Trophoblast cell (in vitro differentiated cells and primary cell): ENCODE measurements at regions not wholly inside any gene's neighbourhood (a gene's known extent, or its start where the extent isn't known, plus 50 kb on each side); places are given as distances from the start of the nearest gene placed in this dataset.

Experiments used
- DNase-seq, 2 donors: peaks; one replicate each; pipeline ENCODE4 v3.0.0-alpha.2; 2016
- H2AFZ ChIP-seq: 2 replicates; pipeline ENCODE4 v1.6.1; 2013; ENCODE audit warnings: low read length, moderate library complexity, mild to moderate bottlenecking; ENCODE audit not compliant: insufficient read depth, poor library complexity
- H2AK5ac ChIP-seq: 2 replicates; pipeline ENCODE4 v1.6.1; 2013; ENCODE audit warnings: mild to moderate bottlenecking, low read length
- H2BK120ac ChIP-seq: 2 replicates; pipeline ENCODE4 v1.6.1; 2013; ENCODE audit warnings: low read length, mild to moderate bottlenecking, moderate library complexity; ENCODE audit not compliant: insufficient read depth, poor library complexity
- H2BK12ac ChIP-seq: 2 replicates; pipeline ENCODE4 v1.6.1; 2013; ENCODE audit warnings: mild to moderate bottlenecking, low read length, moderate library complexity
- H2BK5ac ChIP-seq: 2 replicates; pipeline ENCODE4 v1.6.1; 2013; ENCODE audit warnings: low read length, low read depth, moderate library complexity, mild to moderate bottlenecking; ENCODE audit not compliant: poor library complexity
- H3K14ac ChIP-seq: 2 replicates; pipeline ENCODE4 v1.6.1; 2013; ENCODE audit warnings: mild to moderate bottlenecking, low read length
- H3K18ac ChIP-seq: 2 replicates; pipeline ENCODE4 v1.6.1; 2013; ENCODE audit warnings: mild to moderate bottlenecking, low read length
- H3K23ac ChIP-seq: 2 replicates; pipeline ENCODE4 v1.6.1; 2013; ENCODE audit warnings: low read length
- H3K27ac ChIP-seq: 2 replicates; pipeline ENCODE4 v1.5.1; 2013; ENCODE audit warnings: low read depth, mild to moderate bottlenecking, inconsistent platforms, low read length, moderate library complexity
- H3K27me3 ChIP-seq: 2 replicates; pipeline ENCODE4 v1.6.1; 2013; ENCODE audit warnings: inconsistent platforms, mild to moderate bottlenecking, low read length, moderate library complexity; ENCODE audit not compliant: insufficient read depth
- H3K36me3 ChIP-seq, 2 experiments: 1 replicate in 1 of 2; 2 replicates in 1 of 2; pipeline ENCODE4 v1.6.1; 2013; ENCODE audit warnings: low read length in 2 of 2, mild to moderate bottlenecking in 2 of 2, moderate library complexity in 1 of 2; ENCODE audit not compliant: insufficient read depth in 2 of 2, control insufficient read depth in 1 of 2
- H3K4ac ChIP-seq: 2 replicates; pipeline ENCODE4 v1.6.1; 2013; ENCODE audit warnings: low read depth, mild to moderate bottlenecking, low read length, moderate library complexity
- H3K4me1 ChIP-seq, 2 experiments: 1 replicate in 1 of 2; 2 replicates in 1 of 2; pipeline ENCODE4 v1.6.1; 2013; ENCODE audit warnings: low read length in 2 of 2, mild to moderate bottlenecking in 2 of 2, moderate library complexity in 1 of 2; ENCODE audit not compliant: insufficient read depth in 2 of 2, control insufficient read depth in 1 of 2
- H3K4me2 ChIP-seq: 2 replicates; pipeline ENCODE4 v1.6.1; 2013; ENCODE audit warnings: inconsistent platforms, mild to moderate bottlenecking, low read length, moderate library complexity
- H3K4me3 ChIP-seq: 2 replicates; pipeline ENCODE4 v1.5.1; 2013; ENCODE audit warnings: mild to moderate bottlenecking, low read depth, low read length, inconsistent platforms
- H3K79me1 ChIP-seq: one replicate; pipeline ENCODE4 v1.6.1; 2013; ENCODE audit warnings: low read length
- H3K79me2 ChIP-seq: 2 replicates; pipeline ENCODE4 v1.6.1; 2013; ENCODE audit warnings: low read length, mild to moderate bottlenecking; ENCODE audit not compliant: control insufficient read depth, insufficient read depth, poor library complexity
- H3K9ac ChIP-seq: 2 replicates; pipeline ENCODE4 v1.6.1; 2013; ENCODE audit warnings: mild to moderate bottlenecking, low read length
- H3K9me3 ChIP-seq: 2 replicates; pipeline ENCODE4 v1.6.1; 2013; ENCODE audit warnings: low read depth, mild to moderate bottlenecking, control low read depth, inconsistent platforms, low read length; ENCODE audit not compliant: insufficient read depth
- H4K12ac ChIP-seq: 2 replicates; pipeline ENCODE4 v1.6.1; 2013; ENCODE audit warnings: low read depth, mild to moderate bottlenecking, low read length, moderate library complexity
- H4K8ac ChIP-seq: 2 replicates; pipeline ENCODE4 v1.6.1; 2013; ENCODE audit warnings: low read depth, mild to moderate bottlenecking, low read length, moderate library complexity
- H4K91ac ChIP-seq: one replicate; pipeline ENCODE4 v1.6.1; 2013; ENCODE audit warnings: low read depth, mild to moderate bottlenecking, low read length, moderate library complexity
- WGBS: extraction: QIAGEN DNeasy Blood & Tissue Kit; methylation state at CpG from one replicate; pipeline ENCODE4 v1.1.7; 2013; ENCODE audit warnings: missing lambda C conversion rate; ENCODE audit not compliant: insufficient read length, insufficient coverage; ENCODE audit errors: extremely low coverage; 5-methylcytosine and 5-hydroxymethylcytosine counted together

- Histone ChIP-seq H2AK5ac (no peak overlapping the region), H2BK12ac (no peak overlapping the region), H3K18ac (no peak overlapping the region), H2BK120ac (no peak overlapping the region), H3K9ac (no peak overlapping the region), H3K79me2 (no peaks in the 10 kb centered on the region), H3K9me3 (no peaks in the 10 kb centered on the region), H3K14ac (no peak overlapping the region), H3K79me1 (no peaks in the 10 kb centered on the region), H3K27me3 (no peaks in the 10 kb centered on the region), H3K36me3 (no peaks in the 10 kb centered on the region), H4K12ac (no peak overlapping the region), H2AFZ (no peak overlapping the region), H3K4me1 (no peaks in the 10 kb centered on the region), H3K4me3 (no peak overlapping the region), H4K8ac (no peak overlapping the region), H2BK5ac (no peak overlapping the region), H3K23ac (no peak overlapping the region), H4K91ac (no peak overlapping the region), H3K4me2 (no peak overlapping the region), H3K27ac (no peak overlapping the region), H3K4ac (no peak overlapping the region)
- WGBS = no CpG with 5 or more reads among the region's 2 CpGs
- no peak for DNase-seq
These were observed 277.1 kb upstream of the SDK2 start for GRCh38 chr17:73921306-73921705.

- Histone ChIP-seq H3K27me3 (no peaks in the 10 kb centered on the region), H3K79me2 (no peaks in the 10 kb centered on the region), H3K79me1 (no peaks in the 10 kb centered on the region), H3K18ac (no peak overlapping the region), H2AK5ac (no peak overlapping the region), H2BK12ac (no peak overlapping the region), H3K4ac (no peak overlapping the region), H3K4me3 (no peak overlapping the region), H3K4me1 (no peaks in the 10 kb centered on the region), H2BK120ac (no peak overlapping the region), H3K14ac (no peak overlapping the region), H3K9me3 (no peaks in the 10 kb centered on the region), H4K8ac (no peak overlapping the region), H4K12ac (no peak overlapping the region), H3K9ac (no peak overlapping the region), H3K27ac (no peak overlapping the region), H3K4me2 (no peak overlapping the region), H2AFZ (no peak overlapping the region), H3K23ac (no peak overlapping the region), H4K91ac (no peak overlapping the region), H2BK5ac (no peak overlapping the region), H3K36me3 (no peaks in the 10 kb centered on the region)
- WGBS = no CpG with 5 or more reads among the region's 10 CpGs
- no peak for DNase-seq
These were observed 279.2 kb upstream of the RPL38 start for GRCh38 chr17:73924114-73924908.

- no peak overlapping the region for H3K23ac ChIP-seq
- no peak overlapping the region for H3K9ac ChIP-seq
- H2BK5ac ChIP-seq = no peak overlapping the region
- H3K4me1 ChIP-seq = no peaks in the 10 kb centered on the region
- H3K14ac ChIP-seq = no peak overlapping the region
- H3K79me1 ChIP-seq = no peaks in the 10 kb centered on the region
- no peak overlapping the region for H3K4me2 ChIP-seq
- H2AK5ac ChIP-seq = no peak overlapping the region
- H2BK12ac ChIP-seq = no peak overlapping the region
- H3K4me3 ChIP-seq = no peak overlapping the region
- H2AFZ ChIP-seq = no peak overlapping the region
- no peak overlapping the region for H3K27ac ChIP-seq
- H3K36me3 ChIP-seq = no peaks in the 10 kb centered on the region
- no peaks in the 10 kb centered on the region for H3K79me2 ChIP-seq
- no peak overlapping the region for H4K91ac ChIP-seq
- no peak overlapping the region for H4K8ac ChIP-seq
- H2BK120ac ChIP-seq = no peak overlapping the region
- no peak for DNase-seq
- H4K12ac ChIP-seq = no peak overlapping the region
- H3K4ac ChIP-seq = no peak overlapping the region
- no peaks in the 10 kb centered on the region for H3K9me3 ChIP-seq
- no peak overlapping the region for H3K18ac ChIP-seq
- no peaks in the 10 kb centered on the region for H3K27me3 ChIP-seq
These were observed 278.6 kb upstream of the RPL38 start for GRCh38 chr17:73924909-73925186.

- H4K12ac ChIP-seq = no peak overlapping the region
- H2BK5ac ChIP-seq = no peak overlapping the region
- no peak overlapping the region for H3K9ac ChIP-seq
- H2AK5ac ChIP-seq = no peak overlapping the region
- H2BK12ac ChIP-seq = no peak overlapping the region
- H3K23ac ChIP-seq = no peak overlapping the region
- no peak overlapping the region for H2AFZ ChIP-seq
- H3K27ac ChIP-seq = no peak overlapping the region
- no peak overlapping the region for H3K4me3 ChIP-seq
- WGBS = no CpG with 5 or more reads among the region's 8 CpGs
- H4K91ac ChIP-seq = no peak overlapping the region
- H3K27me3 ChIP-seq = no peaks in the 10 kb centered on the region
- no peaks in the 10 kb centered on the region for H3K79me1 ChIP-seq
- H3K4me2 ChIP-seq = no peak overlapping the region
- no peak for DNase-seq
- H4K8ac ChIP-seq = no peak overlapping the region
- no peak overlapping the region for H2BK120ac ChIP-seq
- peaks cover 5% of the 10 kb centered on the region for H3K9me3 ChIP-seq
- no peaks in the 10 kb centered on the region for H3K4me1 ChIP-seq
- H3K14ac ChIP-seq = no peak overlapping the region
- no peaks in the 10 kb centered on the region for H3K36me3 ChIP-seq
- H3K18ac ChIP-seq = no peak overlapping the region
- no peak overlapping the region for H3K4ac ChIP-seq
- H3K79me2 ChIP-seq = no peaks in the 10 kb centered on the region
These were observed 273.5 kb upstream of the RPL38 start for GRCh38 chr17:73929860-73930430.
